Stimulated activated naive CD4-positive, alpha-beta T cell treated with Interleukin-2 at 50 U/mL for 16 hours (primary cell): ENCODE measurements at regions not wholly inside any gene's neighbourhood (a gene's known extent, or its start where the extent isn't known, plus 50 kb on each side); places are given as distances from the start of the nearest gene placed in this dataset.
"Not testable (repeated sequence)": the region's sequence is repeated elsewhere in the genome, so short reads cannot be mapped to it uniquely, and the experiment has no call there.

Source experiments
- DNase-seq: peaks from one replicate; lab custom pipeline; 2025; lab: John Stamatoyannopoulos, UW

DNA sequence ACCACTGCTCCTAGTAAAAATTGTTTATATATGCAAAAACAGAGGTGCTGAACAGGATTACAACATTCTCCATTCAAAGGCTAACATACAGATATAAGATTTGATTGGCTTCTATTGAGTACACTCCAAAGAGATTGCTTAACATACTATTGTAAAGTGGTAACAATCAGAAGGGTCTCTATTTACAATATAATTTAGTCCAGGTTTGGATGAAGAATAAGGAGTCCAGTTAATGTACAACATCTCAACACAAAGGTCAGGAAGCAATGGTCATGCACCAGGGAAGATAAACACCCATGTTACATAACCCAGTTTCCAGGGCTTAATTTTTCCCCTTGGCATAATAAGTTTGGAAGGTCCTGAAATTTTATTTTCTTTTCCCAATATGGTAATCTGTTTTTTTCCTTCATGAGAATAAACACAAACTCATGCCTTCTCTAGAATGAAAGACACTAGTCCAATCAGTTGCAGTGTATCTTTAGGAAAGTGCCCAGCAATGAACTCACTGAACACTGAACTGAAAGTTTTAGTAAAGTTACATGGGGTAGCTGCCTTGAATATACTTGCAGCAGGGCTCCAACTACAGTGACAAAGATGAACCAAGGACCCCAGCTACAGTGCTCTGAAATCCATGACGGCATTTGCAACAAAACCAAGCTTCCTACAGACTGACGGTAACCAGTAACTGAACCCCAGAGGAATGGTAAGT lies 255.3 kb upstream of the GJE1 start:
- DNase-seq = no peak

DNA sequence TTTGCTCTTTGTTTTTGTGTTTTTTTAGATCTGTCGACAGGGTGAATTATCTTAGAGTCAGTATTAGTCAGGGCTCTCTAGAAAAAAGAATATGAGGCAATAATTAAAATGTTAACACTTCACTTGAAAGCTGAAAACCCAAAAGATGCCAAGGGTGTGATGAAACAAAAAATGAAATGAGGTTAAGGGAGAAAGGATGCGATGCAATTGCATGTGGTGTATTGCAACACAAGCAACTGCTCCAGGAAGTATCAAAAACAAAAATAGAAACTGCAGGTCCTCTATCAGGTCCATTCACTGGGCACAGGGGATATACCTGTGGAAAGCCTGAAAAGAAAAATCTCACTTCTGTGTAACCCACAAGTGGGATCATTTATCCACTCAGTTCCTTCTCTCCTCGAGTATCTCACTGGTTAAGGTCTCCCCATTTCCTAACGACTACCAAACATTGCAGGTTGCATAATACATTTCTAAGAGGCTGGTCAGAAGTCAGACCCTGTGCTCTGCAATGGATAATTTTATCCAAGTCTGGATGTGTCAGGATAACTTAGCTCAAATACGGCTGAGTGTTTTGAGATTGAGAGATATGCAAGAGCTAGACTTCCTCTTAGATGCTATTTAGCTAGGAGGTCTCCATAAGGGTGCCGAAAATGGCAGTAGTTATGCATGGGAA lies 257.7 kb upstream of the GJE1 start:
- DNase-seq = no peak

DNA sequence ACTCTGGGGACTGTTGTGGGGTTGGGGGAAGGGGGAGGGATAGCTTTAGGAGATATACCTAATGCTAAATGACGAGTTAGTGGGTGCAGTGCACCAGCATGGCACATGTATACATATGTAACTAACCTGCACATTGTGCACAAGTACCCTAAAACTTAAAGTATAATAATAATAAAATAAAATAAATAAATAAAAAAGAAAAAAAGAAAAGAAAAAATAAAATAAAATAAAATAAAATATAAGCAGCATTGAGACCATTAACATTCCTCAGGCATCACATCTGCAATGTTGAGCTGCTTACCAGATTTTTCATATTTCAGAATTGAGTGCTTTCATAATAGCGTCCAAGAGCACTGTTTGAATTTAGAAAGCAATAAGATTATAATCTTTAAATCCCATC lies 263.2 kb upstream of the GJE1 start:
- not testable (repeated sequence) for DNase-seq

DNA sequence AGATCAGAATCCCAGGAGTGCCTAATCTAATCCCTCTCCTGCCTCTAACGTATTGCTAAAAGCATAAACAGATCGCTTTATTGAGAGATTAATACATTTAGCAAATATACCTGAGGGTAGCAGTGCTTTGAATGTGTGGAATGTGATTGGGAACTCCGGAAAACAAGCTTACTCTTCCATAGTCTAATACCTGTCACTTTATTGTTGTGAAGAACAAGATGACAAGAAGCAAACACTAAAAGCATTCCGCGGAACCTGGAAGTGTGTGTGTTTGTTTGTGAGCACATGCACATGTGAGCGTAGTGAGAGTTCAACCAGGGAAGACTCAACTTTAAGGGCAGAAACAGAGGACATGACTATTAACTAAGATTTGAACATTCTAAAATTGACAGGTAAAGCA lies 265.0 kb upstream of the GJE1 start:
- DNase-seq = no peak

DNA sequence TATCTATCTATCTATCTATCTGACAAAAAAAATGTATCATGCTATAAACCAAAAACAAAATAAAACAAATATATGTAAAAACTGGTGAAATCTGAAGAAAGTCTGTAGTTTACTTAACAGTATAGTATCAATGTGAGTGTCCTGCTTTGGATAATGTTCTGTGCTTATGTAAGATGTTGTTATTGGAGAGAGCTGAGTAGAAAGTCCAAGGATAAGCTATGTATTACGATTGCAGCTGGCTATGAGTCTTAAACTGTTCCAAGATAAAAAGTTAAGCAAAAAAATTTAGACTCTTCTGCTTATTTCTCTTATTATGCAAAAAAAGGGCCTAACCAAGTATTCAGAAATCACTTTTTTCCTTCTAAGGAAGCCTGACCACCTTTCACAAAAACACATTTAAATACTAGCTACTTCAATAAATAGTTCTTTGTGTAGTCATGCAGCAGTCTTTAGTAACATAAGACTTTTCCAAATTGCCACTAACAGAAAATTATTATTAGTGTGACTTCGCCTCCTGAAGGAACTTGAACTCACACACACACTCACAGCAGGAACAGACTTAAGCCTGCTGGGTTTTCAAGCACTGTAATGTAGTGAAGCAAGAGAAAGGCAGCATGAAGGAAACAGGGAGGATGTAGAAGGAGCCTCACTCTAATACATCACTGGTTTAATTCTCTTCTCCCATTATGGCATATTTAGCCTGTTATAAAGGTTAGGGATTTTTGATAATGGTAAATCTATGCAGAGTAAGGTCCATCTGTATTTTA lies 265.8 kb upstream of the GJE1 start:
- DNase-seq = no peak

DNA sequence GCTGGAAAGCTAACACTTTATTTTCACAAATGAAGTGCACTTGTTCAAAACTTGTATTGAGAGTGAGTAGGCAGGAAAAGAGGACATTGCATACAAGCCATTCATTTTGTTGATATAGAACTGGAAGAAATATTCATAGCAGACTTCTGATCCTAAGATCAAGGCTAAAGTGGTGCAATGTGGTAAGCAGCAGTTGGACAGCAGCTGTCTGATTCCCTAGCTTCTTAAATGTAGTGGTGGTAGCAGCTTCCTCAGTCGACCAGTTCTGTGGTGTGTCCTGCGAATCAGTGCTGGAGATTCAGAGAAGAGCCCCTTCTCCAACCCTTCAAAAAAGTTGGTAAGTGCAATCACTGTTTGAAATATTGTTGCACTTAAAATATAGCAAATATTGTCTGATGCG lies 281.7 kb upstream of the GJE1 start:
- no peak for DNase-seq

DNA sequence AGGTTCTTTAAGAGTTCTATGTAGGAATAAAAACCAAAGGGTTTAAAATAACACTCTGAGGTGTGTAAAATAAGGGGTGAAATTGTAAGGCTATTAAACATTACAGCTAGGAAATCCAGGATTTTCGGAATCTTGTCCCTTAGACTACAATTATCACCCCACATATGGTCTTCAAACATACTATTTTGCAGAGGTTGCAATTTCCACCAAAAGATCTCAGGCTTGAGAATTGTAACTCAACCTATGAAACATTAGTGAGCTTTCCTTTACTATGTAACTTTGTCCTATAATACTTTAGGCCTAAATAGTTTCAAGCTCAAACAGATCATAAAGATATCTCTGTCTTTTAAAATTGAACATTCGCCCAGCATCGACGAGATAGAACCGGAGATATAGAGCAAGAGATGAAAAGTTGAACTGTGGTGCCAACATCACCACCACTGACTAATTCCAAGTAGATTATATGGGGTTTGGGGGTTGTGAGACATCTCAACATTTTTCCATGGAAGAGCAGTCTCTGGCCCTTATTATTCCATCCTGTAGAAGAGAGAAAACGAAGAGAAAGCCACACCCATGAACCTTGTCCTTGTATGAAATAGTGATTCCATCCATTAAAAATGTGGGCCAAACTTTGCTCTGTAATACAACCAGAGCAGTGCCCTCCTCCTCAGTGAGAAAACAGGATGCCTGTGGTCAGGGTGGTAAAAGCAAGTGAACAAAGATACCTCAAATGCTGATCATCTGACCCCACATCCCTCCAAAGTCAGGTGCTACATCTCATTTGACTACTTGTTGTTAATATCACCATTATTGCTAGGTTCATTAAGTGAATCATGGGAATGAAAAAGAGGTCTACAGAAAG lies 284.5 kb upstream of the GJE1 start:
- peak; percentile 0 for DNase-seq

DNA sequence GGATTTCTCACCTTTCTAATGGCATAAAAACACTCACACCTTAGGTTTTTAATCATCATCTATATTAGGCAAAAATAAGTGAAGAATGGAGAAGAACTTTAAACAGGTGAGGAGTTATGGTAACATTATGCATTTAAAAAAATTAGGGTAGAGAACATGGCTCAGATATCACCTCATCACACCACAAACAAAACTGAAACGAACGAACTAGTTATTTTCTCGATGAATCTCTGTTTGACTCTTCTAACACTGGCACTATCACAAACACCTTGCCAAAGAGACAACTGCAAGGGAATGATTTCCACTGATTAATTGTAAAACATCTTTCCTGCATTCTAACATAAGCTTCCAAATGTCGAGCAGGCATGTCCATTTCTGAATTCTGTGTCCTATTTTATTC lies 286.1 kb upstream of the GJE1 start:
- no peak for DNase-seq

DNA sequence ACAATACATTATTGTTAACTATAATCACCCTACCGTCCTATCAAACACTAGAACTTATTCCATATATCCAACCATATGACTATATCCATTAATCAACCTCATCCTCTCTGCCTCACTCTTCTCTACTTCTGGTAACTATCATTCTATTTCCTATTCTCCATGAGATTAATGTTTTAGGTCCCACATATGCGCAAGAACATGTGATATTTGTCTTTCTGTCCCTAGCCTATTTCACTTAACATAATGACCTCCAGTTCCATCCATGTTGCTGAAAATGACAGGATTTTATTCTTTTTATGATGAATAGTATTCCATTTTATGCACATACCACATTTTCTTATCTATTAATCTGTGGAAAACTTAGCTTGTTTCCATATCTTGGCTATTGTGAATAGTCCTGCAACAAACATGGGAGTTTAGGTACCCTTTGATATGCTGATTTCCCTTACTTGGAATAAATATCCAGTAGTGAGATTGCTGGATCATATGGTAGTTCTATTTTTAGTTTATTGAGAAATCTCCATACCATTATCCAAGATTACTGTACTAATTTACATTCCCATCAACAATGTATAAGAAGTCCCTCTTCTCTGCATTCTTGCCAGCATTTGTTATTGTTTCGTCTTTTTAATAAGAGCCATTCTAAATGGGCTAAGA lies 289.4 kb upstream of the GJE1 start:
- no peak for DNase-seq

DNA sequence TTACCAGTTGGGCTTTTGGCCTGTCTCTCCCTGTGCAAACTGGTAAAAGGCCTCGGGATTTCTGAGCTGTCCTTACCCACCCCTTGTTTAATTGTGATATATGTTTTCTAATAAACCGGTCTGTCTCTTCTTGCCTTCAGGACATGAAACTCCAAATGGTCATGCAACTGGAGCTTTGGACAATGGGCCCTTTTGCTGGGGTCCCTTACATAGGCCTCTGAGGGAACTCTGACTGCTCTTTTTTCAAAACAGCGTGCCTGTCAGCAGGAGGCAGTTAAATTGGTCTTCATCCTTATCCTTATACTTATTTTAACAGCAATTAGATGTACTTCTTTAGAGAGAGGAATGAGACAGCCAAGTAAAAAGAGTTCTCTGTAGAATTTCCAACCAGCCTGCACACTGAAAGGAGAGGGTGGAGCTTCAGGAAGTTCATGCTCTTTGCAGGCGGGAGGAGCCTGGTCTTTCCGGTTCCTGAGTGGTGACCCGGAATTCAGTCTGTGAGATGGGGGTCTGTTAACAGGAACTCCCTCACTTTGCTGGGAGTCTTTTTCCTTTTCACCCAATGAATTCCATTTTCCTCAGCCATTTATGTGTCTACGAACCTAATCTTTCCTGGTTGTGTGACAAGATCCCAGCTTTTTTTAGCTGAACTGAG lies 299.6 kb upstream of the GJE1 start:
- DNase-seq = no peak

DNA sequence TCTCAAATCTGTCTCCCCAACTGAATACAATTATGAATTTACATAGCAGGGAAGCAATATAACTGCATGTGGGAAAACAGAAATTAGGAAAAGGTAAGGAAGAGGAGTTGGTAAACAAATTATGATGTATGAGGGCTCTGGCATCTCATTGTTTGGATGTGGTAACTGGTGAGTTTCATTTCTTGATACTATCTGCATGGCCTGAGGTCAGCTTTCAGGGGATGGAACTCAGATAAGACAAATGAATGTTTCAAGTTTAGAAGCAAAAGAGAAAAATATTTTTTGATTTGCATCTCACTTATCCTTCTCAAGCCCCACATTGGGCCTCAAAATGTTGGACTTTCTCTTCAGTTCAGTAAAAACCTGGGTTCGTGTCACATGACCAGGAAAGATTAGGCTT lies 302.2 kb upstream of the GJE1 start:
- DNase-seq = no peak

DNA sequence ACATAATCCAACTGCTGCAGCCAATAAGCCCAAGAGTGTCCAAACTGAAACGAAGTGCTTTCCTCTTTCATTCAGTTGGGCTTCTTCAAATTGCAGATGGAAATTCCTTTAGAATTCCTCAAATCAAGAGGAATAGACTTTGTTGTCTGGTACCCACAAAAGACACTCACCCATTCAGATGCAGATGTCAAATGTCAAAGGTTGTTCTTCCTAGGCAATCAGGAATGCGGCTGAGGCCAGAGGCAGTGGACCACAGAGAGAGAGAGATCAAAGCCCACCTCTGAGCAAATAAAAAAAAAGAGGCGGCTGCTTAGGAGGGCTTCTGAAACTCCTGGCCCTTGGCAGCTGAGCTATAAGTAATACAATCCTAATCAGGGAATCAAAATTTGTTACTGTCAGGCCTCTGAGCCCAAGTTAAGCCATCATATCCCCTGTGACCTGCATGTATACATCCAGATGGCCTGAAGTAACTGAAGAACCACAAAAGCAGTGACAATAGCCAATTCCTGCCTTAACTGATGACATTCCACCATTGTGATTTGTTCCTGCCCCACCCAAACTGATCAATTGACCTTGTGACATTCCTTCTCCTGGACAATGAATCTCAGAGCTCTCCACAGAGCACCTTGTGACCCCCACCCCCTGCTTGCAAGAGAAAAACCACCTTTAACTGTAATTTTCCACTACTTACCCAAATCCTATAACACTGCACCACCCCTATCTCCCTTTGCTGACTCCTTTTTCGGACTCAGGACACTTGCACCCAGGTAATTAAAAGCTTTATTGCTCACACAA lies 303.0 kb upstream of the GJE1 start:
- no peak for DNase-seq

DNA sequence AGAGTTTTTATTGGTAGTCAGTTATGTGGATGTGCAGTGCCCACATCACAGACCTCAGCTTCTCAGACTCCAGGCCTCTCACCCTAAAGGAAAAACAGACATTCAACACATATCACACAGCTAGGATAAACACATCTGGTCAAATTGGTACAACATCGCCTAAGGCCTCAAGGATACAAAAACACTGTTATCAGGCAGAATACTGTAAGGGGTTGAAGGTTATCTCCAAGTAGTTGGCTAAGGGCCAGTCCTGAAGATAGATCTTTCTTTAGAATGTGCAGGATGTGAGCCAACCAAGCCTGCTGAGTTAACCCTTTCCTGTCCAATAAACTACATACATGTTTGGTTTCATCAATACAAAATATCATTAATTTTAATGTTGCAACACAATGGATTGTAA lies 308.4 kb upstream of the GJE1 start:
- DNase-seq = no peak

DNA sequence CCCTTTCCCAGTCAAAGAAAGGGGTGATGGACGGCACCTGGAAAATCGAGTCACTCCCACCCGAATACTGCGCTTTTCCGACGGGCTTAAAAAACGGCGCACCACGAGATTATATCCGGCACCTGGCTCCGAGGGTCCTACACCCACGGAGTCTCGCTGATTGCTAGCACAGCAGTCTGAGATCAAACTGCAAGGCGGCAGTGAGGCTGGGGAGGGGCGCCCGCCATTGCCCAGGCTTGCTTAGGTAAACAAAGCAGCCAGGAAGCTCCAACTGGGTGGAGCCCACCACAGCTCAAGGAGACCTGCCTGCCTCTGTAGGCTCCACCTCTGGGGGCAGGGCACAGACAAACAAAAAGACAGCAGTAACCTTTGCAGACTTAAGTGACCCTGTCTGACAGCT lies 317.7 kb upstream of the GJE1 start:
- DNase-seq = not testable (repeated sequence)

DNA sequence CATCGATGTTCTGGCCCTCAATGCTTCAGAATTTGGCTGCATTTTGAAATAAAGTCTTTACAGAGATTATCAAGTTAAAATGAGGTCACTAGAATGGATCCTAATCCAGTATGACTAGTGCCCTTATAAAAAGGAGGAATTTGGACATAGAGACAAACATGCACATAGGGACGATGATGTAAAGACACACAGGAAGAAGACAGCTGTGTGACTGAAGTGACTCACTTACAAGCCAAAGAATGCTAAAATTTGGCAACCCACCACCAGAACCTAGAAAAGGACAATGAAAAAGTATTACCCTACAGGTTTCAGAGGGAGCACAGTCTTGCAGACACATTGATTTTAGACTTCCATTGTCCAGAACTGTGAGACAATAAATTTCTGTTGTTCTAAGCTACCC lies 322.8 kb upstream of the GJE1 start:
- no peak for DNase-seq

DNA sequence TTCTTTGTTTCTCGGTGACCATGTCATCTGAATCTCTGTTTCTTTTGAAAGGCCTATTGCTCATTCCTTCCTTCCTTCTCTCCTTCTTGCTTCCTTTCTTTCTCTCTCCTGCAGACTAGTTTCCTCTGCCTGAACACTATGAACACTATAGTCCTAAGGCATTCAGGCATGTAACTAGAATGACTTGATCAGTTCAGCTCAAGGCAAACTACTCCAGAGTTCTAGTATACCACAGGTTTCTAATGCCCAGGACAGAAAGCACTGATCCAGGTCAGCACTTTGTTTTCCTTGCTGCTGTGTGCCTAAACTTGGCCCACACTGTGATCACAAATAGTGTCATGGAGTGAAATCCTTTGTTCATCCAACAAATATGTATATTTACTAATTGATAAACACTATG lies 324.1 kb upstream of the GJE1 start:
- no peak for DNase-seq

DNA sequence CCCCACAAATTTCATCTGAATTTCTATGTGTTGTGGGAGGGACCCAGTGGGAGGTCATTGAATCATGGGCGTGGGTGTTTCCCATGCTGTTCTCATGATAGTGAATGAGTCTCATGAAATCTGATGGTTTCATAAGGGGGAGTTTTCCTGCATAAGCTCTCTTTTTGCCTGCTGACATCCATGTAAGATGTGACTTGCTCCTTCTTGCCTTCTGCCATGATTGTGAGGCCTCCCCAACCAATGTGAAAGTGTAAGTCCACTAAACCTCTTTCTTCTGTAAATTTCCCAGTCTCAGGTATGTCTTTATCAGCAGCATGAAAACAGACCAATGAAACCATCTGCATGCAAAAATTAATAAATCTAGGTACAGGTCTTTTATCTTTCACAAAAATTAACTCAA lies 331.8 kb upstream of the GJE1 start:
- not testable (repeated sequence) for DNase-seq

DNA sequence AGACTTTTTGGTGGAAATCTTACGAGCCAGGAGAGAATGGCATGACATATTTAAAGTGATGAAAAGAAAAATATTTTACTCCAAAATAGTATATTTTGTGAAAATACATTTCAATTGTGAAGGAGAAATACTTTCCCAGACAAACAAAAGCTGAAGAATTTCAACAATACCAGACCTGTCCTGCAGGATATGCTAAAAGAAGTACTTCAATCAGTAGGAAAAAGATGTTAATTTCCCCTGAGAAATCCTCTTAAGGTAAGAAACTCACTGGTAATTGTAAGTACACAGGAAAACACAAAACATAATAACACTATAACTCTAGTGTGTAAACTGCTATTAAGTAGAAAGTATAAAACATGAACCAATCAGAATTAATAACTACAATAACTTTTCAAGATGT lies 341.8 kb upstream of the GJE1 start:
- DNase-seq = no peak

DNA sequence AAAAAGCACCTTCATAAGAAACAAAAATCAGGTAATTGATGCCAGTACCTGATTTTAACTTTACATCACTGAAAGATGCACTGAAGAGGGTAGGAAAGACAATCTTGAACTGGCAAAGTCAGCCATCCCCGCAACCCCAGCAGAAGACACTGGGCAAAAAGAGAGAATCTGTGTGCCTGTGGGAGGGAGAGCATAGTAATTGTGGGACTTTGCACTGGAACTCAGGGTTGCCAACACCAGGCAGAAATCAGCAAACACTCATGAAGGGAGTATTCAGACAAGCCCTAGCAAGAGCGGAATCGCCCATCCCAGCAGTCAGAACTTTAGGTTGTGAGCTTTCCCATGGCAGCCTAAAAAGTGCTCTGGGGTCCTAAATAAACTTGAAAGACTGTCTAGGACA lies 344.6 kb upstream of the GJE1 start:
- DNase-seq = no peak

DNA sequence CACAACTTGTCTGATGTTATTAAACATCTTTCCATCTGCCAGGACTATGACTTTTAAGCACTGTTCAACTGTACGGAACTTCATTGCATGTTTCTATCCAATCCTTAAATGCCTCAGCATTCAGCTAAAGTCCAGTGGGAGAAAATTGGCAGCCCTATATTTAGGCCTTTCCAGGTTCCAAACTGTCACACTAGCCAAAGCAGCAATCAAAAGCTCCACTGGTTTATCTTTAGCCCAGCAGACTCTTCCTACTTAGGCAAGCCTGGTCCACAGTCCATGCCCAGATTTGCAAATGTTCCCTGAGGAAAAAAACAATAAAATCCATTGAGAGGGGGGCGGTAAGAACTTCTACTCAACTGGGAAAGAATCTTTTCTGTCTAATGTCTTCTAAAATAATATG lies 349.1 kb upstream of the GJE1 start:
- no peak for DNase-seq
